Transverse colon (tissue), 4 donors: ENCODE measurements at regions not wholly inside any gene's neighbourhood (a gene's known extent, or its start where the extent isn't known, plus 50 kb on each side); places are given as distances from the start of the nearest gene placed in this dataset.

ENCODE experiments used
- DNase-seq: peaks from one replicate; pipeline ENCODE4 v3.0.0-alpha.2; 2019
- H3K27ac ChIP-seq, 4 donors: fragments of 200-600 bp; sonication (generic); 2 replicates each; pipeline ENCODE4 v1.5.1; 2016 to 2018; ENCODE audit warnings: inconsistent platforms in 4 of 4
- H3K27me3 ChIP-seq: fragments of 200-600 bp; sonication (generic); 2 replicates; pipeline ENCODE4 v1.5.1; 2017; ENCODE audit warnings: inconsistent platforms
- H3K36me3 ChIP-seq, 4 donors: fragments of 200-600 bp; sonication (generic); 2 replicates each; pipeline ENCODE4 v1.5.1; 2017 to 2019; ENCODE audit warnings: inconsistent platforms in 4 of 4
- H3K4me1 ChIP-seq, 4 donors: fragments of 200-600 bp; sonication (generic); 2 replicates each; pipeline ENCODE4 v1.5.1; 2017 to 2020; ENCODE audit warnings: inconsistent platforms in 4 of 4
- H3K4me3 ChIP-seq, 4 donors: fragments of 200-600 bp; sonication (generic); 1 replicate in 1 of 4; 2 replicates in 3 of 4; pipeline versions ENCODE4 v1.5.1 to v1.6.1; 2017 to 2019; ENCODE audit warnings: inconsistent platforms in 4 of 4
- H3K9me3 ChIP-seq, 2 donors: fragments of 200-600 bp; sonication (generic); 2 replicates each; pipeline ENCODE4 v1.5.1; 2017 to 2019; ENCODE audit warnings: inconsistent platforms in 2 of 2
- CTCF ChIP-seq, 5 experiments: fragments of 200-600 bp in 3 of 5; fragments of 450-650 bp in 2 of 5; sonication (generic) in 3 of 5; IDR thresholded peaks; 1 replicate in 2 of 5; 2 replicates in 3 of 5; pipeline ENCODE4 v1.5.1; 2016 to 2017; ENCODE audit warnings: antibody characterized with exemption in 5 of 5, inconsistent platforms in 3 of 5, mild to moderate bottlenecking in 2 of 5, moderate library complexity in 1 of 5
- EP300 ChIP-seq: sonication (generic); formaldehyde crosslinking; IDR thresholded peaks from one replicate; pipeline ENCODE4 v1.6.1; 2017; ENCODE audit warnings: antibody characterized with exemption, low read depth
- POLR2A ChIP-seq: fragments of 450-650 bp; IDR thresholded peaks from one replicate; pipeline ENCODE4 v1.6.1; 2016; ENCODE audit warnings: antibody characterized with exemption, mild to moderate bottlenecking, moderate library complexity
- POLR2AphosphoS5 ChIP-seq, 3 donors: sonication (generic); formaldehyde crosslinking; IDR thresholded peaks; one replicate each; pipeline ENCODE4 v1.6.1; 2016; ENCODE audit warnings: antibody characterized with exemption in 3 of 3
- WGBS, 2 donors: methylation state at CpG; one replicate each; pipeline ENCODE4 v1.1.5; 2018; ENCODE audit warnings: low coverage in 1 of 2; 5-methylcytosine and 5-hydroxymethylcytosine counted together
- in situ Hi-C, 4 donors: fragments of 200-750 bp; cut with MboI; loops; one replicate each; pipeline versions ENCODE4 v1.15.0 to v1.15.1; 2017; ENCODE audit warnings: low sequenced_read_pairs in 3 of 4, low pct_ligation_motif_present in 1 of 4, low pct_unique_long_range_greater_than_20kb in 1 of 4
- intact Hi-C: fragments of 100-400 bp; cut with DNase I; formaldehyde crosslinking; loops from one replicate; pipeline ENCODE4 v1.15.1; 2023; ENCODE audit warnings: low total_unique reads

GRCh38 chr14:86003998-86004397, 474.1 kb downstream of the FLRT2 start:
- TF ChIP-seq CTCF (IDR thresholded peaks at IDR 0.05) = no peak
- TF ChIP-seq POLR2A = no peak
- no peak for TF ChIP-seq EP300
- TF ChIP-seq POLR2AphosphoS5 (IDR thresholded peaks at IDR 0.05) = no peak
- no peak overlapping the region for H3K4me3 ChIP-seq
- no peak overlapping the region for H3K27ac ChIP-seq
- no peak for DNase-seq
- intact Hi-C loops (no loop called here), in situ Hi-C loops (no loop called here)
- H3K27me3 ChIP-seq = no peaks in the 10 kb centered on the region
- no peaks in the 10 kb centered on the region for H3K4me1 ChIP-seq
- no peaks in the 10 kb centered on the region for H3K9me3 ChIP-seq
- no peaks in the 10 kb centered on the region for H3K36me3 ChIP-seq
- 70 to 77% methylated on average over 3 of the region's 3 CpGs for WGBS, 2 donors

- intact Hi-C loops = no loop called here
- TF ChIP-seq POLR2AphosphoS5 (IDR thresholded peaks at IDR 0.05) (no peak), EP300 (no peak), POLR2A (no peak), CTCF (IDR thresholded peaks at IDR 0.05) (no peak)
- H3K27me3 ChIP-seq = no peaks in the 10 kb centered on the region
- no peak overlapping the region for H3K27ac ChIP-seq
- in situ Hi-C loops = no loop called here
- no peak overlapping the region for H3K4me3 ChIP-seq
- H3K36me3 ChIP-seq = no peaks in the 10 kb centered on the region
- DNase-seq = no peak
- H3K9me3 ChIP-seq = no peaks in the 10 kb centered on the region
- H3K4me1 ChIP-seq = no peaks in the 10 kb centered on the region
These were observed 466.6 kb downstream of the FLRT2 start for GRCh38 chr14:85996551-85996950.

GRCh38 chr14:85991156-85991555, 461.2 kb downstream of the FLRT2 start:
- in situ Hi-C loops = no loop called here
- DNase-seq = no peak
- no peaks in the 10 kb centered on the region for H3K27me3 ChIP-seq
- 72 to 76% methylated on average over 2 to 4 of the region's 4 CpGs for WGBS, 2 donors
- no peaks in the 10 kb centered on the region for H3K9me3 ChIP-seq
- no peaks in the 10 kb centered on the region for H3K4me1 ChIP-seq
- H3K36me3 ChIP-seq = no peaks in the 10 kb centered on the region
- H3K27ac ChIP-seq = no peak overlapping the region
- TF ChIP-seq POLR2A = no peak
- TF ChIP-seq EP300 = no peak
- intact Hi-C loops = no loop called here
- no peak overlapping the region for H3K4me3 ChIP-seq

- in situ Hi-C loops = no loop called here
- Histone ChIP-seq H3K27ac (no peak overlapping the region), H3K4me3 (no peak overlapping the region), H3K4me1 (no peaks in the 10 kb centered on the region), H3K36me3 (no peaks in the 10 kb centered on the region), H3K27me3 (no peaks in the 10 kb centered on the region), H3K9me3 (no peaks in the 10 kb centered on the region)
- TF ChIP-seq POLR2AphosphoS5 (IDR thresholded peaks at IDR 0.05) = no peak
- TF ChIP-seq EP300 = no peak
- TF ChIP-seq CTCF (IDR thresholded peaks at IDR 0.05) = no peak
- no peak for TF ChIP-seq POLR2A
- no peak for DNase-seq
- intact Hi-C loops = no loop called here
- 70 to 74% methylated on average over 3 to 5 of the region's 5 CpGs for WGBS, 2 donors
These were observed 458.0 kb downstream of the FLRT2 start for GRCh38 chr14:85987907-85988306.

GRCh38 chr14:85987292-85987691, 457.3 kb downstream of the FLRT2 start:
- Histone ChIP-seq H3K36me3 (no peaks in the 10 kb centered on the region), H3K4me3 (no peak overlapping the region), H3K27ac (no peak overlapping the region), H3K27me3 (no peaks in the 10 kb centered on the region), H3K9me3 (no peaks in the 10 kb centered on the region), H3K4me1 (no peaks in the 10 kb centered on the region)
- in situ Hi-C loops = no loop called here
- no peak for DNase-seq
- WGBS, 2 donors = 71% methylated on average over 1 of the region's 1 CpG
- intact Hi-C loops = no loop called here
- TF ChIP-seq EP300 (no peak), POLR2A (no peak), POLR2AphosphoS5 (IDR thresholded peaks at IDR 0.05) (no peak), CTCF (IDR thresholded peaks at IDR 0.05) (no peak)
